Astrocyte (in vitro differentiated cells and primary cell): ENCODE measurements at regions not wholly inside any gene's neighbourhood (a gene's known extent, or its start where the extent isn't known, plus 50 kb on each side); places are given as distances from the start of the nearest gene placed in this dataset.

Source experiments
- DNase-seq: peaks from one replicate; pipeline ENCODE4 v3.0.0-alpha.2; 2010; ENCODE audit warnings: low read depth
- FAIRE-seq: peaks from 2 replicates; lab custom pipeline; 2011; peaks lifted over from hg19 to GRCh38; lab: Jason Lieb, UNC
- H2AFZ ChIP-seq: 2 replicates; pipeline ENCODE4 v1.6.0; 2012; ENCODE audit warnings: low read depth, low read length, inconsistent platforms
- H3K27ac ChIP-seq: 2 replicates; pipeline ENCODE4 v1.5.1; 2011; ENCODE audit warnings: low read depth, low read length, inconsistent platforms
- H3K27me3 ChIP-seq: 2 replicates; pipeline ENCODE4 v1.6.0; 2011; ENCODE audit warnings: low read length, inconsistent platforms; ENCODE audit not compliant: insufficient read depth
- H3K36me3 ChIP-seq: 2 replicates; pipeline ENCODE4 v1.5.1; 2011; ENCODE audit warnings: low read length, inconsistent platforms; ENCODE audit not compliant: insufficient read depth
- H3K4me1 ChIP-seq: 2 replicates; pipeline ENCODE4 v1.5.1; 2011; ENCODE audit warnings: low read length, inconsistent platforms; ENCODE audit not compliant: insufficient read depth
- H3K4me2 ChIP-seq: 2 replicates; pipeline ENCODE4 v1.6.0; 2012; ENCODE audit warnings: low read length, inconsistent platforms
- H3K4me3 ChIP-seq: 2 replicates; pipeline ENCODE4 v1.5.1; 2011; ENCODE audit warnings: low read depth, mild to moderate bottlenecking, low read length, inconsistent platforms; ENCODE audit not compliant: insufficient read depth
- H3K79me2 ChIP-seq: 2 replicates; pipeline ENCODE4 v1.6.0; 2012; ENCODE audit warnings: mild to moderate bottlenecking, low read length, inconsistent platforms; ENCODE audit not compliant: insufficient read depth
- H3K9ac ChIP-seq: 2 replicates; pipeline ENCODE4 v1.6.0; 2012; ENCODE audit warnings: mild to moderate bottlenecking, low read length, inconsistent platforms
- H3K9me3 ChIP-seq: 2 replicates; pipeline ENCODE4 v1.5.1; 2012; ENCODE audit warnings: low read depth, mild to moderate bottlenecking, low read length, inconsistent platforms; ENCODE audit not compliant: insufficient read depth
- H4K20me1 ChIP-seq: 2 replicates; pipeline ENCODE4 v1.6.0; 2012; ENCODE audit warnings: low read length, inconsistent platforms; ENCODE audit not compliant: insufficient read depth
- H3K27ac Mint-ChIP-seq: one replicate; pipeline ENCODE4 v1.8.0; 2021; ENCODE audit warnings: mild to moderate bottlenecking, mixed read lengths; ENCODE audit not compliant: unreplicated experiment
- H3K27me3 Mint-ChIP-seq: one replicate; pipeline ENCODE4 v1.8.0; 2021; ENCODE audit warnings: low read depth, mixed read lengths; ENCODE audit not compliant: unreplicated experiment
- H3K36me3 Mint-ChIP-seq: one replicate; pipeline ENCODE4 v1.8.0; 2021; ENCODE audit warnings: low read depth, mixed read lengths; ENCODE audit not compliant: unreplicated experiment
- H3K4me1 Mint-ChIP-seq: one replicate; pipeline ENCODE4 v1.8.0; 2021; ENCODE audit warnings: low read depth, mixed read lengths; ENCODE audit not compliant: unreplicated experiment
- H3K4me3 Mint-ChIP-seq: one replicate; pipeline ENCODE4 v1.8.0; 2021; ENCODE audit warnings: mild to moderate bottlenecking, moderate library complexity, mixed read lengths; ENCODE audit not compliant: unreplicated experiment
- H3K9me3 Mint-ChIP-seq: one replicate; pipeline ENCODE4 v1.8.0; 2021; ENCODE audit warnings: mild to moderate bottlenecking, mixed read lengths; ENCODE audit not compliant: unreplicated experiment
- EZH2 ChIP-seq: IDR thresholded peaks from 2 replicates; pipeline ENCODE4 v1.6.1; 2012; ENCODE audit warnings: mild to moderate bottlenecking, low read length, inconsistent platforms; ENCODE audit not compliant: insufficient read depth
- TF ChIP-seq, protein P1 (sequence below): IDR thresholded peaks from 2 replicates; pipeline ENCODE4 v1.5.1; 2011; ENCODE audit warnings: low read depth, mild to moderate bottlenecking, inconsistent platforms, low read length, moderate library complexity; ENCODE audit not compliant: insufficient read depth

DNA sequence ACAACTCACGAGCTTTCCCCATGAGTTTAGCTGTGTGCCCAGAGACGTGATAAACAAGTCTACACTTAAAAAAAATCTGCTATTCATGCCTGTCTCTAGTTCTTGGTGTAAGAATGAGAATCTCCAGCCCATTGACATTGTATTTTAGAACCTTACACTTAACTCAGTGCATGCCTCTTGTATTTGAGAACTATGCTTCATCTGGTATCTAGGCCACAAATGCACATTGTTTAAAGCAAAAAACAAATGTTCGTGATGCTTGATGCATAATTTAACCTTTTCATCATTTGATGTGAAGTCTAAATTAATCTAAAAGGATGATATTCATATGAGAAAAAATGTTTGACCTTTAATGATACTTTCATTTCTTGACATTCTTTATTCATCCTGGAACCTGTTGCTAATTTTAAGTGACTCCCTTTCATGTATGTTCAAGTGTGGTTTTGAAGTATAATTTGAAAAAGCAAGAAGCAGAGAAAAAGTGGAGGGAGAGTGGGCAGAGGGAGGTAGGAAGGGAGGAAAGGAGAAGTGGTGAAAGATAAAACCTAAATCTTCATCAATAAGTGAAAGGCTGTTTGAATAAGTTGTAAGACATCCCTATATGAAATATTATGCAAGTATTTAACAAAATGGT, 116.9 kb downstream of the PFDN4 start:
- FAIRE-seq: no peak

DNA sequence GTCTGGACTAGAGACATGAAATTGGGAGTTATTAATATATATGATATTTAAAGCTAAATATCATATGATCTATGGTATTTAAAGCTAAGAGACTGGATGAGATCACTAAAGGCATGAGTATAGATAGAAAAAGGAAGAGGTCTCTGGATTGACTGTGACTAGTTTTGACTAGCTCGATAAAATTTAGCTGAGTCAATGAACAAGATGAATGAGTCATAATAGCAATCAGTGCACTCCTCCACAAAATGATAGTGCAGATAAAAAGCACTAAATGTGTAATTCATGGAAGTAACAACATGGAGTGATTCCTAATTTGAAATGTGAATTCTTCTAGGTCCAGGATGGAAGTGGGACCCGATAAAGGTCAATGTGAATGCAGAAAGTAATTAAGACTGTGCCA, 127.4 kb downstream of the PFDN4 start:
- H4K20me1 ChIP-seq: no peaks in the 10 kb centered on the region
- FAIRE-seq (peak; percentile 56), DNase-seq (peak; percentile 34)
- no peak overlapping the region for H3K27ac Mint-ChIP-seq
- H3K9ac ChIP-seq: no peak overlapping the region
- H3K4me1 Mint-ChIP-seq: peaks cover under 1% of the 10 kb centered on the region
- no peak overlapping the region for H3K4me3 Mint-ChIP-seq
- H3K79me2 ChIP-seq: no peaks in the 10 kb centered on the region
- no peaks in the 10 kb centered on the region for H3K27me3 ChIP-seq
- no peaks in the 10 kb centered on the region for H3K27me3 Mint-ChIP-seq
- no peak overlapping the region for H3K27ac ChIP-seq
- H3K4me3 ChIP-seq: no peak overlapping the region
- TF ChIP-seq, protein P1, sequence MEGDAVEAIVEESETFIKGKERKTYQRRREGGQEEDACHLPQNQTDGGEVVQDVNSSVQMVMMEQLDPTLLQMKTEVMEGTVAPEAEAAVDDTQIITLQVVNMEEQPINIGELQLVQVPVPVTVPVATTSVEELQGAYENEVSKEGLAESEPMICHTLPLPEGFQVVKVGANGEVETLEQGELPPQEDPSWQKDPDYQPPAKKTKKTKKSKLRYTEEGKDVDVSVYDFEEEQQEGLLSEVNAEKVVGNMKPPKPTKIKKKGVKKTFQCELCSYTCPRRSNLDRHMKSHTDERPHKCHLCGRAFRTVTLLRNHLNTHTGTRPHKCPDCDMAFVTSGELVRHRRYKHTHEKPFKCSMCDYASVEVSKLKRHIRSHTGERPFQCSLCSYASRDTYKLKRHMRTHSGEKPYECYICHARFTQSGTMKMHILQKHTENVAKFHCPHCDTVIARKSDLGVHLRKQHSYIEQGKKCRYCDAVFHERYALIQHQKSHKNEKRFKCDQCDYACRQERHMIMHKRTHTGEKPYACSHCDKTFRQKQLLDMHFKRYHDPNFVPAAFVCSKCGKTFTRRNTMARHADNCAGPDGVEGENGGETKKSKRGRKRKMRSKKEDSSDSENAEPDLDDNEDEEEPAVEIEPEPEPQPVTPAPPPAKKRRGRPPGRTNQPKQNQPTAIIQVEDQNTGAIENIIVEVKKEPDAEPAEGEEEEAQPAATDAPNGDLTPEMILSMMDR: no peak
- TF ChIP-seq EZH2: no peak
- no peak overlapping the region for H3K4me2 ChIP-seq
- no peak overlapping the region for H2AFZ ChIP-seq
- H3K9me3 Mint-ChIP-seq: no peaks in the 10 kb centered on the region
- H3K9me3 ChIP-seq: no peaks in the 10 kb centered on the region
- no peaks in the 10 kb centered on the region for H3K36me3 ChIP-seq
- peaks cover 8% of the 10 kb centered on the region for H3K4me1 ChIP-seq
- H3K36me3 Mint-ChIP-seq: no peaks in the 10 kb centered on the region

More for the DNA sequence above, 116.9 kb downstream of the PFDN4 start:
- Mint-ChIP-seq H3K4me3 (no peak overlapping the region), H3K36me3 (no peaks in the 10 kb centered on the region), H3K27ac (no peak overlapping the region), H3K27me3 (no peaks in the 10 kb centered on the region), H3K9me3 (no peaks in the 10 kb centered on the region), H3K4me1 (peaks cover 3% of the 10 kb centered on the region)
- Histone ChIP-seq H2AFZ (no peak overlapping the region), H3K9ac (no peak overlapping the region), H3K79me2 (no peaks in the 10 kb centered on the region), H3K4me3 (no peak overlapping the region), H4K20me1 (no peaks in the 10 kb centered on the region), H3K9me3 (no peaks in the 10 kb centered on the region), H3K27ac (no peak overlapping the region), H3K36me3 (no peaks in the 10 kb centered on the region), H3K27me3 (no peaks in the 10 kb centered on the region), H3K4me1 (peaks cover 4% of the 10 kb centered on the region), H3K4me2 (no peak overlapping the region)
- DNase-seq: no peak
- TF ChIP-seq, protein P1: no peak
- no peak for TF ChIP-seq EZH2

DNA sequence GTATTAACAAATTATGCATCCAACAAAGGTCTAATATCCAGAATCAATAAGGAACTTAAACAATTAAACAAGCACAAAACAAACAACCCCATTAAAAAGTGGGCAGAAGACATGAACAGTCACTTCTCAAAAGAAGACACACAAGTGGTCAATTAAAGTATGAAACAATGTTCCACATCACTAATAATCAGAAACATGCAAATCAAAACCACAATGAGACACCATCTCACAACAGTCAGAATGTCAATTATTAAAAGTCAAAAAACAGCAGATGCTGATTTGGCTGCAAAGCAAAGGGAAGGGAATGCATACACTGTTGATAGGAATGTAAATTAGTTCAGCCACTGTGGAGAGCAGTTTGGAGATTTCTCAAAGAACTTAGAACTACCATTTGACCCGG, 129.3 kb downstream of the PFDN4 start:
- H3K4me3 ChIP-seq: no peak overlapping the region
- Mint-ChIP-seq H3K36me3 (no peaks in the 10 kb centered on the region), H3K27me3 (no peaks in the 10 kb centered on the region), H3K4me3 (no peak overlapping the region), H3K9me3 (no peaks in the 10 kb centered on the region), H3K27ac (no peak overlapping the region), H3K4me1 (peaks cover 7% of the 10 kb centered on the region)
- H3K4me1 ChIP-seq: peaks cover 23% of the 10 kb centered on the region
- FAIRE-seq (no peak), DNase-seq (no peak)
- H3K9me3 ChIP-seq: no peaks in the 10 kb centered on the region
- no peaks in the 10 kb centered on the region for H3K36me3 ChIP-seq
- no peaks in the 10 kb centered on the region for H4K20me1 ChIP-seq
- no peak overlapping the region for H3K4me2 ChIP-seq
- no peaks in the 10 kb centered on the region for H3K27me3 ChIP-seq
- TF ChIP-seq, protein P1: no peak
- no peak for TF ChIP-seq EZH2
- no peak overlapping the region for H2AFZ ChIP-seq
- H3K27ac ChIP-seq: no peak overlapping the region
- H3K9ac ChIP-seq: no peak overlapping the region
- no peaks in the 10 kb centered on the region for H3K79me2 ChIP-seq
